Ovary (tissue), 7 donors: ENCODE measurements at regions not wholly inside any gene's neighbourhood (a gene's known extent, or its start where the extent isn't known, plus 50 kb on each side); places are given as distances from the start of the nearest gene placed in this dataset.

Experiments used
- DNase-seq, 5 donors: peaks; one replicate each; pipeline ENCODE4 v3.0.0-alpha.2; 2019 to 2020
- H3K27ac ChIP-seq, 2 donors: fragments of 200-600 bp; one replicate each; pipeline versions ENCODE4 v1.5.1 to v1.8.0; 2019 to 2022
- H3K27me3 ChIP-seq: fragments of 200-600 bp; one replicate; pipeline ENCODE4 v1.8.0; 2022
- H3K36me3 ChIP-seq: fragments of 200-600 bp; sonication (generic); one replicate; pipeline ENCODE4 v1.5.1; 2019
- H3K4me1 ChIP-seq: one replicate; pipeline ENCODE4 v1.8.1; 2013; ENCODE audit warnings: mild to moderate bottlenecking, moderate library complexity; ENCODE audit not compliant: insufficient read depth
- H3K4me3 ChIP-seq: fragments of 200-600 bp; sonication (generic); one replicate; pipeline ENCODE4 v1.5.1; 2017
- H3K9me3 ChIP-seq, 2 donors: fragments of 200-600 bp in 1 of 2; sonication (generic) in 1 of 2; one replicate each; pipeline versions ENCODE4 v1.5.1 to v1.8.1; 2013 to 2019; ENCODE audit warnings: mild to moderate bottlenecking in 1 of 2, moderate library complexity in 1 of 2
- EP300 ChIP-seq: sonication (generic); formaldehyde crosslinking; IDR thresholded peaks from one replicate; pipeline ENCODE4 v1.6.1; 2017; ENCODE audit warnings: antibody characterized with exemption
- POLR2A ChIP-seq: fragments of 450-650 bp; IDR thresholded peaks from one replicate; pipeline ENCODE4 v1.6.1; 2017; ENCODE audit warnings: antibody characterized with exemption, mild to moderate bottlenecking, moderate library complexity
- WGBS, 3 donors: extraction: QIAGEN DNeasy Blood & Tissue Kit in 1 of 3; methylation state at CpG; one replicate each; pipeline versions ENCODE4 v1.1.5 to v1.1.7; 2013 to 2017; 5-methylcytosine and 5-hydroxymethylcytosine counted together
- intact Hi-C, 4 donors: fragments of 100-400 bp; cut with DNase I; formaldehyde crosslinking; loops; one replicate each; pipeline versions ENCODE4 v1.11.0 to v1.15.1; 2022 to 2023
- TF ChIP-seq, protein P1 (sequence below), 3 donors: fragments of 450-650 bp in 2 of 3; fragments of 200-600 bp in 1 of 3; IDR thresholded peaks; one replicate each; pipeline versions ENCODE4 v1.5.1 to v1.8.0; 2016 to 2022; ENCODE audit warnings: antibody characterized with exemption in 3 of 3, mild to moderate bottlenecking in 1 of 3
- donor health status: DM: no; HTN: no; CAD: no; lungs with moderate emphysema.
- donor health status: DM: no; HTN: no; CAD: no.
- donor health status: Bipolar disorder and iron deficiency.
- donor health status: DM: no; HTN: no; CAD: no.
- donor health status: DM: yes; HTN: yes; CAD: no.

DNA sequence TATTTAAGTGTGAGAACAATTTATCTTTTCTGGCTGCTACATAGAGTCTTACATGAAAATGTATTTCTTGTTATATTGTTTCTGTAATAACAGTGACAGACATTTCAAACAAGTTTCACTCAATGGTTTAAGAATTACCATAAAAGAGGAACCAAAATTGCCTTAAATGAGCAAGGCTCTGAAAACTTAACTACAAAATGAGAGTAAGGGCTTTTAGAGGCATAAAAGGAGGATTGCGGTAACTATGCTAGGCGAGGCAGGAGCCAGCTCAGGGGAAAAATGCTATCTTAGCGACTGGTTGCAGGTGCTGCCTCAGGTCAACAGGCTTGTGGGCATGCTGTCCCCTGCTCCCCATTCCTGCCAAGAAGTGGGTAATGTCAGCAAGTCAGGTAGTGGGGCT lies 81.7 kb upstream of the MSI2 start:
- no peaks in the 10 kb centered on the region for H3K9me3 ChIP-seq
- no peaks in the 10 kb centered on the region for H3K4me1 ChIP-seq
- H3K4me3 ChIP-seq, result no peak overlapping the region
- H3K27ac ChIP-seq, result no peak overlapping the region
- intact Hi-C loops, result no loop called here
- no peaks in the 10 kb centered on the region for H3K36me3 ChIP-seq
- H3K27me3 ChIP-seq, result no peaks in the 10 kb centered on the region
- TF ChIP-seq, protein P1, sequence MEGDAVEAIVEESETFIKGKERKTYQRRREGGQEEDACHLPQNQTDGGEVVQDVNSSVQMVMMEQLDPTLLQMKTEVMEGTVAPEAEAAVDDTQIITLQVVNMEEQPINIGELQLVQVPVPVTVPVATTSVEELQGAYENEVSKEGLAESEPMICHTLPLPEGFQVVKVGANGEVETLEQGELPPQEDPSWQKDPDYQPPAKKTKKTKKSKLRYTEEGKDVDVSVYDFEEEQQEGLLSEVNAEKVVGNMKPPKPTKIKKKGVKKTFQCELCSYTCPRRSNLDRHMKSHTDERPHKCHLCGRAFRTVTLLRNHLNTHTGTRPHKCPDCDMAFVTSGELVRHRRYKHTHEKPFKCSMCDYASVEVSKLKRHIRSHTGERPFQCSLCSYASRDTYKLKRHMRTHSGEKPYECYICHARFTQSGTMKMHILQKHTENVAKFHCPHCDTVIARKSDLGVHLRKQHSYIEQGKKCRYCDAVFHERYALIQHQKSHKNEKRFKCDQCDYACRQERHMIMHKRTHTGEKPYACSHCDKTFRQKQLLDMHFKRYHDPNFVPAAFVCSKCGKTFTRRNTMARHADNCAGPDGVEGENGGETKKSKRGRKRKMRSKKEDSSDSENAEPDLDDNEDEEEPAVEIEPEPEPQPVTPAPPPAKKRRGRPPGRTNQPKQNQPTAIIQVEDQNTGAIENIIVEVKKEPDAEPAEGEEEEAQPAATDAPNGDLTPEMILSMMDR (IDR thresholded peaks at IDR 0.05), result no peak
- no peak for TF ChIP-seq POLR2A
- no peak for TF ChIP-seq EP300
- 92 to 95% (median 93%) methylated on average over 3 of the region's 3 CpGs for WGBS, 3 donors
- DNase-seq, result no peak

DNA sequence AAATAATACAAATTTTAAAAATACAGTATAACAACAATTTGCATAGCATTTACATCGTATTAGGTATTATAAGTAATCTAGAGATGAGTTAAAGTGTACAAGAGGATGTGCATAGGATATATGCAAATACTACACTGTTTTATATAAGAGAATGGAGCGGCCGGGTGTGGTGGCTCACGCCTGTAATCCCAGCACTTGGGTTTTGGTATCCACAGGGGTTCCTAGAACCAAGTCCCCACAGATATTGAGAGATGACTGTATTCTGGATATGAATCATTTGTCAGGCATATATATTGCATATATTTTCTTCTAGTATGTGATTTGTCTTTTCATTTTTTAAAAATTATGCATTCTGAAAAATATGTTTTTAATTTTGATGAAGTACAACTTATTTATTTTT lies 77.5 kb upstream of the MSI2 start:
- WGBS, 3 donors, result 90 to 94% (median 94%) methylated on average over 4 of the region's 4 CpGs
- intact Hi-C loops, result loop anchor here in 1 of 4 donors (5.0 kb wide), 1 partner anchor 713 kb away; no protein-coding TSS in a partner anchor

DNA sequence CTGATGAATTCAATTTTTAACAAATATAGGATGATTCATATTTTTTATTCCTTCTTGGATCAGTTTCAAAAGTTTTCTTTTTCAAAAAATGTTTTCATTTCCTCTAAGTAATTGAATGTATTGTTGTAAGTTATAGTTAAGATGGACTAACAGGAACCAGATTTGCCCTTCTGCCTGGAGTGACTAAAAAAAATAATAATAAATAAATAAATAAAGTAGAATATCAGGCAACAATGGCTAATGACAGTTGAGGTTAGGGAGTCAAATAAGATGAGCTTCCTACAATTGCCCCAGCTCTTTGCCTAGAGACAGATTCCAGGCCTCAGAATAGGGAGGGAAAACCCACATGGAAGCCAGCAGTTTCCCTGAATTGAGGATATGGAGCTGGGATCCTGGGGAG lies 73.7 kb upstream of the MSI2 start:
- Histone ChIP-seq H3K9me3 (no peaks in the 10 kb centered on the region), H3K36me3 (no peaks in the 10 kb centered on the region), H3K4me3 (no peak overlapping the region), H3K4me1 (peaks cover 7% of the 10 kb centered on the region), H3K27ac (no peak overlapping the region), H3K27me3 (no peaks in the 10 kb centered on the region)
- TF ChIP-seq, protein P1 (IDR thresholded peaks at IDR 0.05), result no peak
- intact Hi-C loops, result no loop called here
- no peak for DNase-seq

More for the DNA sequence above, 77.5 kb upstream of the MSI2 start:
- no peaks in the 10 kb centered on the region for H3K9me3 ChIP-seq
- H3K4me3 ChIP-seq, result no peak overlapping the region
- no peaks in the 10 kb centered on the region for H3K4me1 ChIP-seq
- DNase-seq, result no peak
- no peaks in the 10 kb centered on the region for H3K36me3 ChIP-seq
- H3K27ac ChIP-seq, result no peak overlapping the region
- no peak for TF ChIP-seq EP300
- TF ChIP-seq, protein P1 (IDR thresholded peaks at IDR 0.05), result no peak
- TF ChIP-seq POLR2A, result no peak
- H3K27me3 ChIP-seq, result no peaks in the 10 kb centered on the region

DNA sequence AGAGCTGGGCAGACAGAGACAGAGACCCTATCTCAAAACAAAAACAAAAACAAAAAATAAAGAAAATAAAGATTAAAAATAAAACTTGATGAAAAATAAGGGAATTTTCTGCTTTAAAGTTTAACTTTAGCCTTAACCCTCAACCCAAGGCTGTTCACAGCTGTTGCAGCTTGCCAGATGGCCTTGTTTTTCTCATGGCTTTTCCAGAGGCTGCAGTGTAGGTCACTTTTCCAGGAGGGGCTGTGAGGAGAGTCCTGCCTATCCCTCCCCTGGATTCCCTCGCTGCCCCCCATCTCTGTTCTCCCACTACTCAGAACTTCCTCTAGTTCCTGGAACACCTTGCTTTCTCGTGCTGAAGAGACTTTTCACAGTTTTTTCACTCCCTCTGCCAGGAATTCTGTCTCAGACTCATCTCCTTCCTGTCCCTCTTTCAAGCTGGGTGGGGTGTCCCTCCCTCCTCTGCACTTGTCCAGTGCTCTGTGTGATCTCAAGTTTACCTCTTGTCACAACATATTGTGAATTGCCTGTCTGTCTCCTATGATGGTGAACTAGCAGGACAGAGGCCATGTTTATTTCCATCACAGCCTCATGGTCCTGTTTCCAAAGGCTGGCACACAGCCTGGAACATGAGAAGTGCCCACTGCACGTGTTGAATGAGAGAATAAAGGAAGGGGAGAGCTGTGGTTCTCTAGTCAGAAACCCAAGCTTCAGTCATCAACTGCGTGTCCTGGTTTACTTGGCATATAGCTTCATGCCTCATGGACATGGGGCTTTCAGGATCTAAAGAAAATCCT lies 69.9 kb upstream of the MSI2 start:
- Histone ChIP-seq H3K9me3 (no peaks in the 10 kb centered on the region), H3K27ac (peak overlapping the region in 1 of 2 donors; percentile 20), H3K36me3 (no peaks in the 10 kb centered on the region), H3K4me1 (peaks cover 8% of the 10 kb centered on the region), H3K27me3 (no peaks in the 10 kb centered on the region), H3K4me3 (no peak overlapping the region)
- WGBS, 3 donors, result 21 to 34% (median 30%) methylated on average over 4 of the region's 4 CpGs
- DNase-seq, result peak; percentile 28 to 45 (median 34)
- intact Hi-C loops, result no loop called here
- TF ChIP-seq, protein P1 (IDR thresholded peaks at IDR 0.05), result no peak
- TF ChIP-seq POLR2A (no peak), EP300 (no peak)
